HuH-7.5 (cell line): ENCODE measurements at regions not wholly inside any gene's neighbourhood (a gene's known extent, or its start where the extent isn't known, plus 50 kb on each side); places are given as distances from the start of the nearest gene placed in this dataset.

Experiments
- DNase-seq: peaks from one replicate; pipeline ENCODE4 v3.0.0; 2011; ENCODE audit warnings: low spot score

DNA sequence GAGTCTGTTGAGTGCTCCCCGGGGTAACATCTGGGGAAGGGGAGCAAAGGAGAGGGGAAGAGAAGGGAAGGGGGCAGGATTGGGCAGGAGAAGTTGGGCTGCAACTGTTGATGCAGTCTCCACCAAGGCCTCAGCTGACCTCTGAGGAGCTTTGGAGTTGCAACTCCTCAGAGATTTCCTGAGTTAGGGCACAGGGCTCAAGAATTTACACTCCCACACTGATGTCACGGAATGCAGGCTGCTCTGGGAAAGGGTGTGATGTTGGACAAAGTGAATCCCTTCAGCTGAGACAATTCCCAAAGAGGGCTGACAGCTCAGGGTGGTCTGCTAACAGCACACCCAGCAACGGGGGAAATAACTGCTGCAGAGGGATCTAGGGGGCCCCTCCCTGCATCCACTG, 295.6 kb downstream of the PCNX1 start:
- DNase-seq = no peak

DNA sequence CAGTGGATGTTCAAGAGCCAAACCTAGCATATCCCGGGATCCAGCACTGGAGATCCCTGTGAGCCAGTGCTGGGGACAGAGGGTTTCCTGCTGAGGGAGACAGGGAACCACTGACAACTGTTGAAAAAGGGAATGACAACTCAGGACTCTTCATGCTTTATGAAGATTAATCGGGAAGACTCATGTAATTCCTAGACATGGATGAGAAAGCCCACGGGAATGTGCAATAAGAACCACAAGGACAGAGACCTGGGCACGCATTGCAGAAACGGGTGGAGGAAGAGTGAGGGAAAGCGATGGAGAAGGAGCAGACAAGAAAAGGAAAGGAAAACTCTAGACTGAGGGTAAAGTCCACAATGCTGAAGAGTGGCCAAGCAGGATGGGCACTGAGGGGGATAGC, 296.0 kb downstream of the PCNX1 start:
- no peak for DNase-seq

DNA sequence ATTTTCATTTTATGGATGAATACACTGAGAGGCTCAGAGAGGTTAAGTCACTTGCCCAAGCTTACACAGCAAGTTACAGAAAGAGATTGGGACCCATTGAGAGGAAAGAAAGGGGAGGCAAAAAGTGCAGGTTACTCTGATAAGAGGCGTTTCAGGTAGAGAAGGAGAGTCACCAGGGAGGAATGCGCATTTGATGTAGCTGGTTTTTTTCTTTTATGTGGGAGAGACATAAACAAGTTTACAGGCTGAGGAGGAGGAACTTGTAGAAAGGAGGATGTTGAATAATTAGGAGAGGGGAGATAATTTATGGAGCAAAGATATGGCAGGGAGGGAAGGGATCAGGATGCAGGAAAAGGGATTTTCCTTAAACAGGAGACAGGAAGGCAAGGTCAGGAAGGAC, 297.0 kb downstream of the PCNX1 start:
- no peak for DNase-seq

DNA sequence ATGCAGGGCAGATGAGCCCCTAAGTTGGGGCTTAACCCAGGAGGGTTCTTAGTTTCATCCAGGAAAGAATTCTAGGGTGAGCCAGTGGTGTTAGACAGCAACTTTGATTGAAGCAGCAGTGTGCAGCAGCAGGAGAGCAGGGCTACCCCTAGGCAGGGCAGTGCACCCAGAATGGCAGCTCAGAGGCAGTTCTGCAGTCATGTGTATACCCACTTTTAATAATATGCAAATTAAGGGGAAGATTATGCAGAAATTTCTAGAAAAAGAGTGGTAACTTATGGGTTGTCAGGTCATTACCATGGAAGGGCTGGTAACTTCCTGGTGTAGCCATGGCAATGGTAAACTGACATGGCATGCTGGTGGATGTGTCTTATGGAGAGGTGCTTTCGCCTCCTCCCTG, 297.5 kb downstream of the PCNX1 start:
- DNase-seq = no peak

DNA sequence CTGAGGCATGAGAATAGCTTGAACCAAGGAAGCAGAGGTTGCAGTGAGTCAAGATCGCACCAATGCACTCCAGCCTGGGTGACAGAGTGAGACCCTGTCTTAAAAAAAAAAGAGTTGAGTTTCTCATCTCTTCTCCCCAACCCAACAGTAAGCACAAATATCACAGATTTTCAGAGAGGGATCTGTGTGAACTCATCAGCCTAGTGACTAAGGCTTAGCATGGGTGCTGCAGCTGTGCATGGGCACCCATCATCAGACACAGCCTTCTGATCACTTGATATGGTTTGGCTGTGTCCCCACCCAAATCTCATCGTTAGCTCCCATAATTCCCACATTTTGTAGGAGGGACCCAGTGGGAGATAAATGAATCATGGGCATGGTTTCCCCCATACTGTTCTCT, 298.9 kb downstream of the PCNX1 start:
- no peak for DNase-seq

DNA sequence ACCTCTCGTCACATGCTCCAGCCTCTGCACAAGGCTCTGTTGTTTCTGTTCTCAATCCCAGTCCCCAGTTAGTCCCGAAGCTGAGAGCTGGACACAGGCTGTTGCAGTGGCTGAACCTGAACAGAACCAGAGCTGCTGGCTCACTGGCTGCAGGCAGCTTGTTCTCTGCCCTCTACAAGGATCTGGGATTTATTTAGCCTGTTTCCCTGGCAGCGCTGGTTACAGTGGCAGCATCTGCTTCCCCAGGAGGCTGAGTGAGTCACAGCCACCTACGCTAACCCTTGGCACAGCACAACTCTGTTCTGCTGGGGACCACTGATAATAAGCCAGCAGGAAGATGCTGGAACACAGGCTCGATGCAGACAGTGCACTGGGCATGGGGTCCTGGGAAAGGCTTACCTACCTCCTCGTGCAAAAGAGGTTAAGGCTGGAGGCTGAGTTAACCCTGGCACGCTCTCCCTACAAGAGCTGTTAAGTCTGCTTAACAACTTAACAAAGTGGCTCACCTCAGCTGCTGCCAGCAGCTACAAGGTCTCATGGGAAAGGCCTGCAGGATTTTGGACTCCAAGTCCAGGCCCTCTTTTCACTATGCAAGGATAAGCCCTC, 299.6 kb downstream of the PCNX1 start:
- DNase-seq = no peak

DNA sequence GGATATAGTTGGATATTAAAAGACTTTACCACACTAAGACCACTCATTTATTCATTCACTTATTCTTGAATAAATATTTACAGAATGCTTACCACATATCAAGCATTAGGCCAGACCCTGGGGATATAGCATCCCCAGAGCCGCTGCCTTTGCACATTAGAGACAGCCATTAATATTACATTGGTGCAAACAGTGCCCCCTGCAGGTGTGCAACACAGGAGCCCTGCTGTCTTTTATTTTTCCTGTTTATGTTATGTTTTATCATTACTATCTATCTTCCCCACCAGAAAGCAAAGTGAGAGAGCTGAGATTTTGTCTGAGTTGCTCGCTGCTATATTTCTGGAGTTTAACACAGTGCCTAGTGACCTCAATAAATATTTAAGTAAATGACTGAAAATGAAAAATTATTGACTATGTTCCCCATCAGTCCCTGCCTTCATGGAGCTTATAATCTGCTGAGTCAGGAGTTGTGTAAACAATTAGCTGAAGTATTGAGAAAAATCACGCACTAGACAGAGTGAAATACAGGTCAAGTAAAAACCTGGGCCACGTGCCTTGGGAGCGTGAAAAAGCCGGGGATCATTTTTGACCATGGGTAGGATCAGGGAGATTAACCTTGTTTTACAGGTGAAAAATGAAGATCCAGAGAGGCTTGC, 301.6 kb downstream of the PCNX1 start:
- no peak for DNase-seq

DNA sequence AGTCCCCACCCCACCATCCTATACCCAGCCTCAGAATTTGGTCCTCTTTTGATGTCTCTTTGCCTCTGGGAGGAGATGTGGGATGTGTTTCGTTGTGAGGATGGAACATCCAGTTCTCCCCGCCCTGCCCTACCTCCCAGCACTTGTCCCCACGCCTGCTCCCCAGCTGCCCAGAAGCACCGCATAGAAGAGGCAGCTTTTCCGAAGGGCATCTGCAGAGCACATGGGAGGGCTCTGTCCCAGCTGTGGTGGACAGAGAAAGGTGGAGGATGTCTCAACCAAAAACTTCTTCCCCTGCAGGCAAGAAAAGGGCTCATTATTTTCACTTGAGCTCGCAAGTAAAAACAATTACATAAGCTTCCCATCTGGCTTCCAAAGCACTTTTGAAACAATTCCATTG, 302.6 kb downstream of the PCNX1 start:
- DNase-seq = no peak

DNA sequence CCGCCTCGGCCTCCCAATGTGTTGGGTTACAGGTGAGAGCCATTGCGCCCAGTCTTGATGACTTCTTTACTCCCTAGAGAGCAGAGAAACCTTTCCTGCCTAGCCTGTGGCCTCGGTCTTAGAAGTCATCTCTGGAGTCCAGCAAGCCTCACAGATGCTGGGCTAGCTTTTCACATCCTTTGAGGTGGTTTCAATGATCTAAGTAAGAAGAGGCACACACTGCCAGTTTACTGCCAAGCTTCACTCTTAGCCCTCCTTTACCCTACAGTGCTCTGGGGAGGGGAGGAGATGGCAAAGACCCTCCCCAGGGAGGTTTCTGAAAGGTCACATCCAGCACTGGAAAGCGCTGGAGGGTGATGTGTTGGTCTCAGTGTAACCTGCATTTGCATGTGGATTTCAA, 304.8 kb downstream of the PCNX1 start:
- no peak for DNase-seq

DNA sequence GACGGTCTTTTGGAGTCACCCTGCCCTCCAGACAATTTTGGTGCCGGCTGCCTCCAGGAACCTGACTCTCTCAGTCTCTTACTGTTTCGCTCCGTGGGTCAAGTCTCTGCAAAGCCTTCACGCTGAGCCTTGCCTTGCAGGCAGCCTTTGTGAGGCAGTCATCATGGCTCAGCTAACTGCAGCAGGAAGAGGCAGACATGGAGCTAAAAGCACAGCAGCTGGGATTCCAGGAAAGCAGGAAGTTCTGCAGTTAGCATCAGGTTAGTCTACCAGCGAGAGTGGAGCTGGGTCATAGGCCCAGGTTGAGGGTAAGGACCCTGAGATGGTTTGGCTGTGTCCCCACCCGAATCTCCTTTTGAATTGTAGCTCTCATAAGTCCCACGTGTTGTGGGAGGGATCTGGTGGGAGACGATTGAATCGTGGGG, 305.4 kb downstream of the PCNX1 start:
- DNase-seq = no peak

DNA sequence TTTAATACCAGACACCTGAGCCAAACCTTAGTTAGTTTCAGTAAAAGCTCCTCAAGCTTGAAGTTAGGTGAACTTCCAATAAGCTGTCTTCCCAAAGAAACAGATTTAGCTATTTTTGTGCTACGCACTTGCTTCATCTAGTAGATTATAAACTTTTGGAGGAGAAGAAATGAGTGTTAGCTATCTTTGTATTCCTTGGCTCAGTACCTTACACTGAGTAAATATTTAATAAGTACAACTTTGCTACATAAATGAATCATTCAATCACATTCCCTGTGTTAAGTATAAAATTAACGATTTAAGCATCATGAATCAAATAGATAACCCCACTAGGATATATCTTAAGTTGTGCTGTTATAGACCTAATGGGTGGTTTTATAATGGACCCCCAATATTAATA, 307.0 kb downstream of the PCNX1 start:
- DNase-seq = no peak

DNA sequence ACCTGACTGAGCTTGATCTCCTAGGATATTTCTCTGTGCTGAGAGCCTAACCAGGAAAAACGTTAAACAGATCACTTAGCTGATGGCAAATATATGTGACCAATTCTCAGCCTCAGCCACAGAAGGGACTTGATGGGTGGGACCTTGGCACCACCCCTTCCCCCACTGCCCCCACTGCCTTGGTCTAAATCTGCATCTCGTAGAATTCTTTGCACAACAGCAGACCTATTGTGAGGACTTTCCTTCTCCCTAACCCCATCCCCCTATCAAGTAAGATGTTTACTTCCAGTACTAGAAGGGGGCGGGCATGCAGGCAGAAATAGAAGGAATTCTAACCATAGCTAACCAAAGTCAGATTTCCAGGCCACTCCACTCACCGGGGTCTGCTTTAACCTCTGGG, 313.2 kb downstream of the PCNX1 start:
- DNase-seq = no peak

DNA sequence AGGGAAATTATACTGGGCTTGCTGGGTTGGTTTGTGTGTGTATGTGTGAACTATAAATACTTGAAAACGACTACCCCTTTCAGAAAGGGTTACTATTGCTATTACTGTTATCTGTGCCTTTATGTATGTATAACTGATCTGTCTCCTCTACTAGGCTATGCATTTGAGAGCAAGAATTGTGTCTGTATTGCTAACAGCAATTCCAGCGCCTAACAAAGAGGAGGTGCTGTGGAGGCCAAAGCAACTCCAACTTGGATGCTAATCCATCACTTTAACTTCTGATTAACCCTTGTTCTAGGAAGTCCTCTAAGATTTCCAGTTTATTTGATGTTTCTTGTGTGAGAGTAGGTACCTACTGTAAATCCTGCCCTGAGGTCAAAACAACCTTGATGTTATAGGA, 313.9 kb downstream of the PCNX1 start:
- DNase-seq = no peak

DNA sequence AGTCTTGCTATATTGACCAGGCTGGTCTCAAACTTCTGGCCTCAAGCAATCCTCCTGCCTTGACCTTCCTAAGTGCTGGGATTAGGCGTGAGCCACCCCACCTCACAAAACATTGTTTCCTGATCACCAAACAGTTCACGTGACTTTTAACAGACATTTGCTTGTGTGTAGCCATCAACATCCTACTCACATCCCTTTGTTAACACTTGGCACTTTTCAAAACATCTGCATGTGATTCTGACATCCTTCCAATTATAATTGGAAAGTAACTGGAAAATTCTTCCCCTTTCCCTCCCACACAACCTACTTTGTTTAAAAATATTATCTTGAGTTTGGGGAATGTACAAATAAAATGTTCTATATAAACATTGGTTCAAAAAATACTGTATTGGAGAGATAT, 317.9 kb downstream of the PCNX1 start:
- no peak for DNase-seq

DNA sequence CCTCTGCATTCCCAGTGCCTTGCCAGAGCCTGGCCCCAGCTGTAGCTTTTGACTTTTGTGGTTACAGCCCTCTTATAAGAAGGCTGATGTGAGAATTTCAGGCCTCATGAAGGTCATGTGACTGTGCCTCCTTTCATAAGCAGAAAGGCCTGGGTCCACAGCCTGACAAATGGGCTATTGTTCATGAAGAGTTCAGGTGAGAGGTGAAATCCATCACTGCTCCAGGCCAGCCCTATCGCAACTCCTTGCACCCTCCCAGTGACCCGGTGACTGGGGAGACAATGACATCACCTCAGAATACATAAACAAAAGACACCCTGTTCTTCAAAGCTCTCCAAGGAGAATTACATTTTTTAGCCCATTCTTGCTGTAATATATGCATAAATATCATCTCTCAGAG, 321.5 kb downstream of the PCNX1 start:
- peak; percentile 15 for DNase-seq

DNA sequence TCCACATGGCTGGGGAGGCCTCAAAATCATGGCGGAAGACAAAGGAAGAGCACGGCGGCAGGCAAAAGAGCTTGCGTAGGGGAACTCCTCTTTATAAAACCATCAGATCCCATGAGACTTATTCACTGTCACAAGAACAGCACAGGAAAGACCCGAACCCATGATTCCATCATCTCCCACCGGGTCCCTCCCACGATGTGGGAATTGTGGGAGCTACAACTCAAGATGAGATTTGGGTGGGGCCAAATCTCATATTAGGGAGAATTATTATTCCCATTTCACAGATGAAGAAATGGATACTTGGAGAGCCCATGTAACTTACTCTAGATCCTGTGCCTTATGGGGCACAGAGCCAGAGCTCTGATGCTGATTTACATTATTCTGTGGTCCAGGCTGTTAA, 322.6 kb downstream of the PCNX1 start:
- DNase-seq = no peak

DNA sequence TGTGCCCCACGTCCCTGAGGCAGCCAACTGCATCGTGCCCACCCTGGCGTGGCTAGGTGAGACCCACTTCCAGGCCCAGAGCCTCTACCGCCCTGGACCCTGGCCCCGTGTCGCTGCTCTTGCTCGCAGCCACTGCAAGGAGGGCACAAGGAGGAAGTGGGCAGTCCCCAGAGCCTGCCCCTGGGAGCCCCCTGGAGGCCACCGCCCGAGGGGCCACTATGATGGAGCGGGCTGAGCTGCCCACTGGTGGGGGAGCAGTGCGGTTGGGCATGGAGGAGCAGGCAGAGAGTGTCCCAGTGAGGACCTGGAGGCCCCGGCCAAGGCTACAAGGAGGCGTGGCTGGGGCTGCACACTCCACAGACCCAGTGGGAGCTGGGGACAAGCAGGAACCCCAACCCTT, 323.6 kb downstream of the PCNX1 start:
- no peak for DNase-seq

DNA sequence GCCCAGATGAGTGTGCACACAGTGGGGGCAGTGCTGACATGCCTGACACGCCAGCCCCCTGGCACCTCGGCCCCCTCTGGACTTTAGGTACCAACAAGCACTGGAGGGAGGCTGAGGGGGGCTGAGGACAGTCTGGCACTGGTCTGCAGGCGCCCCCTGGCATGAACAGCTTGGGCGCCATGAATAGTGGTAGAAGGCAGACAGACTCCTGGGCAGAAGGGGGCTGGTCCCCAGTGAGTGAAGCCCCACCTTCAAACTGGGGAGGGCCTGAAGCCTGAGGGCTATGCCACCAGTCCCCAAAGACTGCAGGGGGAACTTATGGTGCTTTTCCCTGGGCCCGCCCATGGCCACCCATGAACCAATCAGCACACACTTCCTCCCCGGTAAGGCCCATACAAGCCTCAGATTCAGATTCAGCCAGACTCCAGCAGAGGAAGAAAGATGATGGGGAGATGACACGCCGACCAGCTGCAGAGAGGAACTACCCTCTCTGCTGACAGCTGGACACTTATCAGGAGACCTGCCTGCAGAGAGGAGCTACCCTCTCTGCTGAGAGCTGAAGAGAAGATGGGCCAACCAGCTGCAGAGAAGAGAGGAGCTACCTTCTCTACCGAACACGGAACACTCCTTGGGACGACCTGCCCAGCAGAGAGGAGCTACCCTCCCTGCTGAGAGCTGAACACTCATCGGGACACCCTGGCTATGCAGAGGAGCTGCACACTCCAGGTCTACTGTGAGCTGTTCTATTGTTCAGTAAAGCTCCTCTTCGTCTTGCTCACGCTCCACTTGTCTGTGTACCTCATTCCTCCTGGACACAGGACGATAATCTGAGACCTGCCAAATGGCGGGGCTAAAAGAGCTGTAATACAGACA, 324.5 kb downstream of the PCNX1 start:
- DNase-seq = no peak

DNA sequence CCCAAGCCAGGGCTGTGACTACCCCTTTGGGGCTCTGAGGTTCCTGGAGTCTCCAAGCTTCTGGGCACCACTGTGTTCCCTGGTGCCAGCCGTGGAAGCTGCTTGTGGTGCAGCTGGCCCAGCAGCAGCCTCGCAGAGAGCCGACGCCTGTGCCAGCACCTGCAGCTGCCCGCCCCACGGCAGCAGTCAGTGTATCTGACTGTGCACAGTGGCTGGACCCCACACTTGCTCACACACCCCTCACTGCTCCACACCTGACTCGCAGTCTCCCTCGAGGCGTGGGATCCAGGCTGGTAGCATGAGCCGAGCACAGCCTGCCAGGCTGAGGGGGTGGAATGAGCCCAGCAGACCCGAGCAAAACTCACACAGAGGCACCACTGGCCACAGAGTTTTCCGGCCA, 325.2 kb downstream of the PCNX1 start:
- no peak for DNase-seq

DNA sequence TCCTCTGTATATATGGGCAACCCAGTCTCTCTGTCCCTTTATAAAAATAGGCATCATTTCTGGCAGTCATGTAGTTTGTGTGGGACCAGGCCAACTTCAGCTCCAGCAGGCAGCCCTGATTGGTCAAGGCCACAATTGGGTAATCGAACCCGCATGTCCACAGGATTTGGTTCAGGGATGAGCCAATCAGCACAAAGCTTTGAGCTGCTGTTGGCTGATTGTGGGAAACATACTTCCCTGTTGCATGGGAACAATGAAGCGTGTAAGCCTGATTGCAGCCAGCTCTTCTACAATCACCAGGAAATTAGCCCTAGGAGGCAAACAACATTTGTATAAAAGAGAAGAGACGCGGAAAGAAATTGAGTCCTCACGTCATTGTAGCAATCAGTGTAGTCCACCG, 328.6 kb downstream of the PCNX1 start:
- no peak for DNase-seq

DNA sequence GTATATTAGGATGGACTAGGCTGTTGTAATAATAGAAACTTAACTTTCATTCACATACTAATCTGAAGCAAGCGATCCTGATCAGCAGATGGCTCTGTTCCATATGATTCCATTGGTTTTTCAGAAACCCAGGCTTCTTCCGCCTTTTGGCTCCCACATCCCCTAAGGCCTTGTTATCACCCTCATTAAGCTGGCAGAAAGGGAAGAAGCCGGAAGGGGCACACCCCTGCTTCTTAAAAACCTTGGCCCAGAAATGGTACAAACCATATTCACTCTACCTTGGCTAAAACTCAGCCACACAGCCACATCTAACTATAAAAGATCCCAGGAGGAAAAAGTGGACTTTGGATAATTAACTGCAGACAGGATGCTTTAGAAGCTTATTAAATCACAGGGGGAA, 329.2 kb downstream of the PCNX1 start:
- DNase-seq = no peak

DNA sequence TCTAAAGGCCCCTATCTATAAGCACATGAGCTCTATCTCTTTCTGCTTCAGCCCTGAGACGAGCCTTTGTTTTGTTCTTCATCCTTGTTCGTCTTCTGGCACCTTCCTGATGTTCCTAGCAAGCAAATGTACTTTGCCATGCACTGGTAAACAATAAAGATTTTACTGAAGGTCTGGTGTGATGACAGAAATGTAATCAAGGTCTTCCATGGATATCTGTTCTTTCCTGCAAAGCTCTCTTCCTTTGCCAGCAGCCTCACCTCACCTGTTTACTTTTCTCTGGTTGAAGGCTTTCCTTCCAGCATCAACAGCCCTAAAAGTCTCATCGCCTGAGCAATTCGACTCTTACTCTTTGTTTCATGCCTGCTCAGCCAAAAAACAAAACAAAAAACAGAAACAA, 330.3 kb downstream of the PCNX1 start:
- DNase-seq = no peak

DNA sequence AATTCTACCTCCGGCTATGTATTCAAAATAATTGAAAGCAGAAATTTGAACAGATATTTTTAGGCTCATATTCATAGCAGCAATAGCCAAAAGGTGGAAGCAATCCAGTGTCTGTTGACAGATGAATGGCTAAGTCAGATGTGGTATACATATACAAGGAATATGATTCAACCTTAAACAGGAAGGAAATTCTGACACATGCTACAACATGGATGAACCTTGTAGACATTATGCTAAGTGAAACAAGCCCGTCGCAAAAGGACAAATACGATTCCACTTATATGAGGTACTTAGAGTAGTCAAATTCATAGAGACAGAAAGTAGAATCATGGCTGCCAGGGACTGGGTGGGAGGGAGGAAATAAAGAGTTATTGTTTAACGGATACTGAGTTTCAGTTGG, 331.6 kb downstream of the PCNX1 start:
- DNase-seq = no peak
